ENCODE measurements at regions not wholly inside any gene's neighbourhood (a gene's known extent, or its start where the extent isn't known, plus 50 kb on each side); places are given as distances from the start of the nearest gene placed in this dataset.

DNA sequence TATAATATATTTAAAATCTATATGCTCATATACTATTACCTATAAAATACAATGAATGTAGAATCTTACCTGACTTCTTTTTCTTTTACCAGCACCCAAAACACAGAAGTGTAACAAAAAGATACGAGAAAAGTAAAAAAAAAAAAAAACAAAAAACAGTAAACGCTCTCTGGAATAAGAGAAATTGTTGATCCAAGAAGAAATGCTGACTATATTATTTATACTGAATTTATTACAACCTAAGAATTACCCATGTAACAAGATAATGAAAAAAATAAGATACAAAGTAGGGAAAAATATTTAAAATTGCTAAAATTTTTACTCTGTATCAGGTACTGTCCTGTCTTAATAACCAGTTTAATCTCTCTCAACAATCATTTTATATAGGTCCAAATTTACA lies 787.9 kb upstream of the MAN1A1 start:
- Histone ChIP-seq H3K36me3 (no peaks in the 10 kb centered on the region), H3K27me3 (no peaks in the 10 kb centered on the region), H3K4me1 (ENCODE audit: low read depth) (no peaks in the 10 kb centered on the region), H3K4me3 (no peak overlapping the region), H3K9me3 (ENCODE audit: low read depth) (no peaks in the 10 kb centered on the region), H3K27ac (no peak overlapping the region)
- no peak for DNase-seq (ENCODE audit: low read depth in 1 of 2, low spot score in 1 of 2)
- TF ChIP-seq CTCF (IDR thresholded peaks at IDR 0.05; ENCODE audit: low read depth, low read length): no peak

GRCh38 chr6:120129228-120129627 lies 779.7 kb upstream of the MAN1A1 start:
- H3K27ac ChIP-seq: no peak overlapping the region
- H3K9me3 ChIP-seq (ENCODE audit: low read depth): no peaks in the 10 kb centered on the region
- no peak for DNase-seq (ENCODE audit: low read depth in 1 of 2, low spot score in 1 of 2)
- TF ChIP-seq CTCF (IDR thresholded peaks at IDR 0.05; ENCODE audit: low read depth, low read length): no peak
- no peak overlapping the region for H3K4me3 ChIP-seq
- no peaks in the 10 kb centered on the region for H3K27me3 ChIP-seq
- H3K36me3 ChIP-seq: no peaks in the 10 kb centered on the region
- H3K4me1 ChIP-seq (ENCODE audit: low read depth): no peaks in the 10 kb centered on the region

GRCh38 chr6:120122401-120122800 lies 772.8 kb upstream of the MAN1A1 start:
- no peaks in the 10 kb centered on the region for H3K36me3 ChIP-seq
- no peak for TF ChIP-seq CTCF (IDR thresholded peaks at IDR 0.05; ENCODE audit: low read depth, low read length)
- H3K27me3 ChIP-seq: no peaks in the 10 kb centered on the region
- no peak for DNase-seq (ENCODE audit: low read depth in 1 of 2, low spot score in 1 of 2)
- H3K4me3 ChIP-seq: no peak overlapping the region
- H3K27ac ChIP-seq: no peak overlapping the region
- no peaks in the 10 kb centered on the region for H3K9me3 ChIP-seq (ENCODE audit: low read depth)
- H3K4me1 ChIP-seq (ENCODE audit: low read depth): no peaks in the 10 kb centered on the region

GRCh38 chr6:120116343-120116742 lies 766.8 kb upstream of the MAN1A1 start:
- Histone ChIP-seq H3K27me3 (no peaks in the 10 kb centered on the region), H3K4me3 (no peak overlapping the region), H3K27ac (no peak overlapping the region), H3K4me1 (ENCODE audit: low read depth) (no peaks in the 10 kb centered on the region), H3K36me3 (no peaks in the 10 kb centered on the region), H3K9me3 (ENCODE audit: low read depth) (no peaks in the 10 kb centered on the region)
- DNase-seq (ENCODE audit: low read depth in 1 of 2, low spot score in 1 of 2): no peak
- TF ChIP-seq CTCF (IDR thresholded peaks at IDR 0.05; ENCODE audit: low read depth, low read length): no peak

- no peak for DNase-seq (ENCODE audit: low read depth in 1 of 2, low spot score in 1 of 2)
- TF ChIP-seq CTCF (IDR thresholded peaks at IDR 0.05; ENCODE audit: low read depth, low read length): no peak
- H3K27ac ChIP-seq: no peak overlapping the region
- H3K4me1 ChIP-seq (ENCODE audit: low read depth): no peaks in the 10 kb centered on the region
- H3K4me3 ChIP-seq: no peak overlapping the region
- H3K36me3 ChIP-seq: no peaks in the 10 kb centered on the region
- no peaks in the 10 kb centered on the region for H3K27me3 ChIP-seq
- H3K9me3 ChIP-seq (ENCODE audit: low read depth): no peaks in the 10 kb centered on the region
Measured at GRCh38 chr6:120112980-120113379, 763.4 kb upstream of the MAN1A1 start.

- no peaks in the 10 kb centered on the region for H3K27me3 ChIP-seq
- no peak for TF ChIP-seq CTCF (IDR thresholded peaks at IDR 0.05; ENCODE audit: low read depth, low read length)
- H3K27ac ChIP-seq: no peak overlapping the region
- no peaks in the 10 kb centered on the region for H3K4me1 ChIP-seq (ENCODE audit: low read depth)
- no peak overlapping the region for H3K4me3 ChIP-seq
- DNase-seq (ENCODE audit: low read depth in 1 of 2, low spot score in 1 of 2): peak in 1 of 2 donors; percentile 5
- no peaks in the 10 kb centered on the region for H3K36me3 ChIP-seq
- no peaks in the 10 kb centered on the region for H3K9me3 ChIP-seq (ENCODE audit: low read depth)
Measured at GRCh38 chr6:120111001-120111400, 761.4 kb upstream of the MAN1A1 start.

Measured in cardiac muscle cell (in vitro differentiated cells and primary cell).